GM19397 (cell line): ENCODE measurements at regions not wholly inside any gene's neighbourhood (a gene's known extent, or its start where the extent isn't known, plus 50 kb on each side); places are given as distances from the start of the nearest gene placed in this dataset.

Experiments used
- ATAC-seq: cut with Tn5 transposase; IDR thresholded peaks from one replicate; pipeline ENCODE4 v1.9.1; 2021; ENCODE audit warnings: mild to moderate bottlenecking, moderate library complexity; ENCODE audit not compliant: unreplicated experiment

GRCh38 chr11:95586155-95586554 is 203.4 kb downstream of the FAM76B start:
- no peak for ATAC-seq

GRCh38 chr11:95585752-95586077 is 203.9 kb downstream of the FAM76B start:
- ATAC-seq: no peak

- ATAC-seq: no peak
These were observed 204.4 kb downstream of the FAM76B start for GRCh38 chr11:95585069-95585751.

- no peak for ATAC-seq
These were observed 205.0 kb downstream of the FAM76B start for GRCh38 chr11:95584589-95584988.

GRCh38 chr11:95584180-95584579 is 205.4 kb downstream of the FAM76B start:
- ATAC-seq: no peak

- ATAC-seq: no peak
These were observed 211.7 kb downstream of the FAM76B start for GRCh38 chr11:95577716-95578460.

- ATAC-seq: no peak
These were observed 213.3 kb downstream of the FAM76B start for GRCh38 chr11:95576146-95576845.

GRCh38 chr11:95575517-95575916 is 214.1 kb downstream of the FAM76B start:
- no peak for ATAC-seq

GRCh38 chr11:95571718-95572260 is 217.8 kb downstream of the FAM76B start:
- no peak for ATAC-seq

GRCh38 chr11:95570845-95571244 is 218.7 kb downstream of the FAM76B start:
- no peak for ATAC-seq

- no peak for ATAC-seq
These were observed 220.4 kb downstream of the FAM76B start for GRCh38 chr11:95569207-95569606.

- ATAC-seq: no peak
These were observed 221.3 kb downstream of the FAM76B start for GRCh38 chr11:95568281-95568680.

GRCh38 chr11:95567685-95568084 is 221.9 kb downstream of the FAM76B start:
- ATAC-seq: no peak

GRCh38 chr11:95566211-95566610 is 223.4 kb downstream of the FAM76B start:
- no peak for ATAC-seq

- ATAC-seq: no peak
These were observed 223.8 kb downstream of the FAM76B start for GRCh38 chr11:95565724-95566141.

GRCh38 chr11:95563859-95564258 is 225.7 kb downstream of the FAM76B start:
- no peak for ATAC-seq

- ATAC-seq: no peak
These were observed 226.4 kb downstream of the FAM76B start for GRCh38 chr11:95563173-95563572.

- ATAC-seq: no peak
These were observed 227.2 kb downstream of the FAM76B start for GRCh38 chr11:95562196-95562921.

GRCh38 chr11:95559899-95560298 is 229.7 kb downstream of the FAM76B start:
- no peak for ATAC-seq

GRCh38 chr11:95557376-95557775 is 232.2 kb downstream of the FAM76B start:
- ATAC-seq: no peak
